Stimulated activated CD8-positive, alpha-beta memory T cell treated with anti-CD3 and anti-CD28 coated beads, Interleukin-7, amount 100 ng/mL, for 24 hours (primary cell): ENCODE measurements at regions not wholly inside any gene's neighbourhood (a gene's known extent, or its start where the extent isn't known, plus 50 kb on each side); places are given as distances from the start of the nearest gene placed in this dataset.
"Not testable (repeated sequence)": the region's sequence is repeated elsewhere in the genome, so short reads cannot be mapped to it uniquely, and the experiment has no call there.

Source experiments
- DNase-seq: peaks from one replicate; pipeline ENCODE4 v3.0.0-alpha.2; 2020; ENCODE audit warnings: low read depth

DNA sequence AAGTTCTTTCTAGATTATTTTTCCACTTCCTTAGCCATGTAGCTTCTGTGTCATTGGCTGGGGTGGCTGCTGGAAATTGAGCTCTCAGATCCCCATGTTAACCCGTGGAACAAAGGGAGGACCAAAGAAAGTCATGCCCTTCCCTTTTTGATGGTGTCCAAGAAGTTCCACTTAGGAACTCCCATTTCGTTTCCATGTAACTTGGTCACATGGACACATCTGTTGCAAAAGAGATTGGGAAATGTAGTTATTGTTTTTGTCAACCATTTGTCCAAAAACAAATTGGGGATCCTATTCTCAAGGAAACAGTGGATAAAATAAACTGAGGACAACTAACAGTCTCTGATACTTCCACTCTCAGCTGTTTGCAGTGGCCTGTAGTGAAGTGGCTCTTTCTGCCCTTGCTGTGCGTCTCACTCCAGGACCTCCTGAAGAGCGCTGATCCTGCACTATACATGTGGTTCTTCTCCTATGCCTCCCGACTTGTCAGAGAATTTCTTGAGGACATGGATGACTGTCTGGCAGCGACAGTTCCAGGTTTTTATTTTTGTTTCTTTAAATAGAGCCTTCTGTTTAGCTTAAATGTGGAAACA, 125.3 kb upstream of the LNX1 start:
- DNase-seq = no peak

DNA sequence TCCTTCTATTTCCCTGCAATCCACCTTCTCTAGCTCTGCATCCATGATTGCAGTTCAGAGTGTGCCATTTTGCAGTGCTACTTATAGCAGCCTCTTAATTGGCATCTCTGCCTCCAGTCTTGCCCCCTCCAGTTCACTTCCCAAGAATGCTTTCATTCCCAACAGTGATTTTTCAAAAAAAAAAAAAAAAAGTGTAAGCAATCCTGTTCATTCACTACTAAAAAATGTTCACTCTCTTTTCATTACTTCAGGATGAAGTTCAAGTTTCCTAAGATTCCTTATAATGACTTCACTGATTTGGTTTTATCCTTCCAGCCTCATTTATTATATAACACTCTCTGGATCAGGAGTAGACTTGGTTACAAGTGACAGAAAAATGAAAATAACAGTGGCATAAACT, 124.7 kb upstream of the LNX1 start:
- no peak for DNase-seq

DNA sequence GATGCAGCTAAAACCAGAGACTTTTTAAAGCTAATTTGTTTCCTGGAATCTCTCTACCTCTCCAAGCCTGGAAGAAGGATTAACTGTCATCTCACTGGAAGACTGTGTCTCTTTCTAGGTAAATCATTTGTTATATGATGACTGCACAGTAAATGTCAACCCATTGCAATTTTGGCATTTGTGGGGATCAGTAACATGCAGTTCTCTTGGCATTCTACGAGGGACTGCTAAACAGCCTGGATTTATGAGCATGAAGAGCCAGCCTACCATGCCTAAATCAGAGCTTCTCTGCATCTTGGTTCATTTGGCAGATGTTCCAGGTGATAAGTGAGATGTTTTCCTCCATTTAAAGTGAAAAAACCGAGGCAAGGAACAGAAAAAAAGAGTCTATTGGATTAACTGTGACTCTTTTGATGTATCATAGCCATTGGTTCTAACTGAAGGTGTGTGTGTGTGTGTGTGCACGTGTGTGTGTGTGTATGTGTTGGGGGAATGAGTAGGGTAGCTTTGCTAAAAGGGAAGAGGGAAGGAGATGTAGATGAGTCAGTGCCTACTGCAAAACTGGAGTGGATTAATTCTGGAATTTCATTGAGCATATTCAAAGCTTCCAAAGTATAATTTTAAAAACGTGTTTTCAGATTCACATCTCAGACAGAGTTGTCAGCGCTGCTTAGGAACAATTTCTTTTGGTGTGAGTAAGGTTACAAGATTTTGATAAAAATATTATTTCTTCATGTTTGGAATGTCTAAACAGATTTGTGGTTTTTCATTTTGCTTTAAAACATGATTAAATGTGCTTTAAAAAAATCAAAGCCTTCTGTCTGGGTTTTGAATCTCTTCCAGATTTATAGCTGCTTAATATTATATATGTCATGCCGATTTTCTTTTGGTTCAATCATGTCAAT, 123.2 kb upstream of the LNX1 start:
- DNase-seq = no peak

DNA sequence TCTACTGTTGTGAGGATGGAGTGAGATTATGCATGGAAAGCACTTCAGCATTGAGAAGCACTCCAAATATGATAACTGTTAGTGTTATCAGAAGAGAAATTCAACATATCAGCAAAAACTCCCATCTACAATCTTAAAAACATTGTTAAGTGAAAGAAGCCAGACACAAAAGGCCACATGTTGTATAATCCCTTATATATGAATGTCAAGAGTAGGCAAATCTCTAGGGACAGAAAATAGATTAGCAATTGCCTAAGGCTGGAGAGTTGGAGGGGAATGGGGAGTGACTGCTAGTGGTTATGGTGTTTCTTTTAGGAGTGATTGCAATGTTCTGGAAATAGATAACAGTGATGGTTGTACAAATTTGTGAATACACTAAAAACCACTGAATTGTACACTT, 122.5 kb upstream of the LNX1 start:
- DNase-seq = no peak

DNA sequence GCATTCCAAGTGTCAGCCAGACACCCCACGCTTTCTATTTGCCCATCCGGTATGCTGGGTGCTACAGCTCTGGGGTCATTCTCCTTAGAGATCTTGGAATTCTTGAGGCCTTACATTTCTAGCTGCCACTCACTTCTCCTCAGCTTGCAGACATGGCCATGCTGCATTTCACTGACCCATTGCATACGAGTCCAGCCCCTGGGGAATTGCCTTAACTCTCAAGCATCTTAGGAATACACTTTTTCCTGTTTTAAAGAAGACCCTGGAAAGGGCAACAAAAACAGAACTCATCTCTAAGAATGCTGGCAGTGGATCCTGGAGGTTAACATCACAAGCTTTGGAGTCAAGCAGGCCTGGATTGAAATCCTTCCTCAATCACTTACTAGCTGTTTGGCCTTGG, 122.0 kb upstream of the LNX1 start:
- DNase-seq = no peak

DNA sequence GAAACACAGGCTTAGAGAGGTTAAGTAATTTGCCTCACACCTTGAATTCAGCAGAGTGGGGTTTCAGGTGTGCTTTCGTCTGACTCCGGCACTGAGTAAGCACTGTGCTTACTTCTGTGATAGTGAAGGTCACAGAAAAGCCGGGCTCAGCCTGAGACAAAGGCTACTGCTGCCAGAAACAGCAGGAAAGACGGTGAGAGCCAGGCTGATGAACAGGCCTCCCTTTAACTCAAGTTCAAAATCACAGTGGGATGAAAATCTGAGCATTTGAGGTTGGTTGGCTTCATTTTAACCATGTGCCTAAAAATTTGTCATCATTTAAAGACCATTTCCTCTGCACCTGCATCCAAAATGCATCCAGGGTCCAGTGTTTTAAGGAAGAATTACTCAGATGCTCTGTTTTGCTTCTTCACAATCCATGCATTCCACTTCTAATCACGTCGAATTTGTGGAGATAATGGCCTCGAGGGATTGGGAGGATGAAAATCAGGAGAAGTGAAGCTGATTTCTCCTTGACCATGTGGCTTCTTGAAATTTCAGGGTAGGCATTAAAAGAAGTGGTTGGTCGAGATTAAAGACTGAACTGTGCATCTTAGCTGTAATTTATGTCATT, 121.2 kb upstream of the LNX1 start:
- DNase-seq = no peak

DNA sequence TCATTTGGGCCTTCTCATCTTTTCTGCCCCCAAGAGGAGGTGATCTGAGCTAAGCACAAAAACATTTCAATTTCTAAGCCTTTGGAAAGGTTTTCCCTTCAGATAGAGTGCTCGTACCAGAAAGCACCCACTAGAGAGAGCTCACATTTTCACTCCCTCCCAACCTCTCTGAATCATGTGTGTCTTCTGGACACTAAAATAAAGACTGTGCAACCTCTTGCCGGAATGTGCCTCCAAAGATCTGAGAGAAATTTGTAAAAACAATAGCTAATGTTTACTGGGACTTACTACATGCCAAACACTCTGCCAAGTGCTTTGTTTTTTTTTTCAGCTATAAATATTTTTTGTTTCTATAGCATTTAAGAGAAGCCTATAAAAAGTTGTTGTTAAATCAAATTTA, 120.6 kb upstream of the LNX1 start:
- no peak for DNase-seq

DNA sequence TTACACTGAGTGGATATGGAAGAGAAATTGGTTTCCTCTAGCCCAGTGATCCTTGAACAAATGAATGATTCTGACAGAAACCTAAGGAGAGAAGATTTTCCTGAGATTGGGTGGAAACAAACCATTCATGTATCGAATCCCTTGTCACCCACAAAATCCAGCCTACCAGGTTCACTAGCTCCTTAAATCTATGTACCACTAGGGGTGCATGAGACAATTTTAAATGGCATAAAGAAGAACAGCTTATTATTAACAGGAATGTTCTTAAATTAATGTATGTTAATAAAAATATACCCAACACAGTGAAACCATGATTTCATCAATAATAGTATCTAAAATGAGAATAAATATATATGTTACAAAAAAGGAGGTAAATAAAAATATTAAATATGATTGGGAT, 118.4 kb upstream of the LNX1 start:
- no peak for DNase-seq

DNA sequence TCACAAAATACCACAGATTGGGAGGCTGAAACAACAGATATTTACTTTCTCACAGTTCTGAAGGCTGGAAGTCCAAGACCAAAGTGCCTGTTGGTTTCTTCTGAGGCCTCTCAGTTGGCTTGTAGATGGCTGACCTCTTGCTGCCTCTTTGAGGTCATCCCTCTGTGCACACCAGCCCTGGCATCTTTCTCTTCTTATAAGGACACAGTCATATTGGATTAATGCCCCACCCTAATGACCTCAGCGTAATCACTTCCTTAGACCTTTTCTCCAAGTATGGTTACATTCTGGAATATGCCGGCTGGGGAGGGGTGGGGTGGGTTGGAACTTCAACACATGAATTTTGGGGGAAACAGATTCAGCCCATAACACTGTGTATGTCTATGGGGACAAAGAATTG, 116.2 kb upstream of the LNX1 start:
- no peak for DNase-seq

DNA sequence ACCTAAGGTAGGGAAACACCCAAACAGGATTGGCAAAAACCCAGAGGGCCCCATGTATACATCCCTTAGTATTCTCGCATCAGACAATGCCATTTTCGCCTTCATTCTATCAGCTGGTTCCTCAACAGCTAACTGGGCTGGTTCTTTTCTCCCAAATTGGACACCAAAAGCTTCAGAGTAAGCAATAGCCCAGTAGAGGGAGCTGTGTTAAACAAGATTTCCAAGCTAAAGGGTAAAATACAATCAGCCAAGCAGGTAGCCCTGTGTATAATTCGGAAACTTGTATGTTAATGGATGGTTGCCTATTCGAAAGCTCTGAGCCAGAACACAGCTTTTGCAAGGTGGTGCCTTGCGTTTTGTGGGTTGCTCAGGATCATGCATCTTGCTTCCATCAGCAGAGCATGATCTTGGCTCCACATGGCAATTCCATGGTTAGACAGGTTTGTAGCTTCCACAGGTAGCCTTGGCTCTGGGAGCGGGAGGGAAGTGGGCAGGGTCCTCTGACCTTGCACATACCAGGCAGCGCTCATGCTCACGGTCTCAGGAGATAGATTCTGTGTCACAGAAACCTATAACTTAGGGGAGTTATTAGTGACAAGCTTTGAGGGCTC, 115.2 kb upstream of the LNX1 start:
- DNase-seq = no peak

DNA sequence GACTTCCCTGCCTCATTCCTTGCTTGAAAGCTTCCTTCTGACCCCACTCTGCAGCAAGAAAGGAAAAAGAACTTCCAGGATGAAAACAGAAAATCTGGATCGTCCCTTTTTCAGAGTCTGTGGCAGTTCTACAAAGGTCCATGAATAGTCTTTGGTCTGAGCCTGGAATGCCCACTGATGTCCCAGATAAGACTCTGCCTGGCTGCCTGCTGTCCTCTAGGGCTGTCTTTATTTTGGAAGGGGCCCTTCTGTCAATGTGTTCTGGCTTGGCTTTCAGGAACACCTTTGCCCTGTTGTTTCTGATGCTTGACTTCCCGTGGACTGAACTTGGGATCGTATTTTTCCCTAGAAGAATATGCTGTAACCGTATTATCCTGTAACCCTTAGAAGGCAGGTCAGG, 114.7 kb upstream of the LNX1 start:
- DNase-seq = no peak

DNA sequence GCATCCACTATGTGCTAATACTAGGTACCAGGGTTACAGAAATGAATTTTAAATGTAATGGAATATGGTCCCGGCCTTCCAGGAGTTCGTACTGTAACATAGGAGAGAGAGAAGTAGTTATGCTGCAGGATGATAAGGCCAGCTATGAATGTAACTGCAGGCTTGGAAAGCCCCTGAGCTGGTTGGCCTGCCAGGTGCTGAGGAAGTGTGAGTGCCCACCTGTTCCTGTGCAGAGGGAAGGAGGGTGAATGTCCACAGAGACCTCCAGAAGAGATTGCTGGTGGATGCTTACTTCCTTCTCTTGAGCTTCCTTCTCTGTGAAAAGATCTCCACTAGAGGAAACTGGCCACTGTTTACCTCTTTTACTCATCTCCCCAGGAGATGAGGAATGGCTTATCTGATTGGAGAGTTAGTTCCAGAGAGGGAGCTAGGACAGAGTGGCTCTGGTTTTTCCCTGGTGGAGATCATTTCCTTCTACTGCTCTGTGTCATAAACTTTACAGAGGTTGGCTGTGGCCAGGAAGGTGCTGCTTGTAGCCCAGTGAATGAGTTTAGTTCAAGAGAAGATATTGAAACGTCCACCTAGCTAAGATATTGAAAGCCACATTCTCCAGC, 114.0 kb upstream of the LNX1 start:
- DNase-seq = no peak

DNA sequence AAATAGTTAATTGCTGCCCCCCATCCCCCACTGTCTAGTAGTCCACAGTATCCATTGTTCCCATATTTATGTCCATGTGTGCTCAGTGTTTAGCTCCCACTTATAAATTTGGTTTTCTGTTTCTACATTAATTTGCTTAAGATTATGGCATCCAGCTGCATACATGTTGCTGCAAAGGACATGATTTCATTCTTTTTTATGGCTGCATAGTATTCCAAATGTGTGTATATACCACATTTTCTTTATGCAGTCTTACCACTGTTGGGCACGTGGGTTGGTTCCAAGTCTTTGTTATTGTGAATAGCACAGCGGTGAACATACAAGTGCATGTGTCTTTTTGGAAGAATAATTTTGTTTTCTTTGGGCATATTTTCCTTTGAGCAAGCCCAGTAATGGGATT, 113.0 kb upstream of the LNX1 start:
- no peak for DNase-seq

DNA sequence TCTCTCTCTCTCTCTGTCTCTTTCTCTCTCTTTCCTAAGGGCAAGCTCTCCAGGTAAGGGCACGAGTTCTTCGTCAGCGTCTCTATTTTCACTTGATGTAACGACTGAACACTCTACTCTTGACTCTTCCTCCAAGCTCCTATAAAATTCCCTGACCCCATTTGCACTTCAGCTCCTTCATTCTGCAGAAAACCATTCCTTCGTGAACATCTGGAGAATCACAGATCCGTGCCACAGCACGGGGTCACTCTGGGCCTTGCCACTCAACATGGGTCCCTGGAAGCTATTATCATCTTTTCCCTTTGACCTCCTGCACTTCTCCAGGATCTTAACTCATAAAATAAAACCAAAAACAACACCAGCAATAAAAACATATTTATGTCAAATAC, 112.0 kb upstream of the LNX1 start:
- no peak for DNase-seq

DNA sequence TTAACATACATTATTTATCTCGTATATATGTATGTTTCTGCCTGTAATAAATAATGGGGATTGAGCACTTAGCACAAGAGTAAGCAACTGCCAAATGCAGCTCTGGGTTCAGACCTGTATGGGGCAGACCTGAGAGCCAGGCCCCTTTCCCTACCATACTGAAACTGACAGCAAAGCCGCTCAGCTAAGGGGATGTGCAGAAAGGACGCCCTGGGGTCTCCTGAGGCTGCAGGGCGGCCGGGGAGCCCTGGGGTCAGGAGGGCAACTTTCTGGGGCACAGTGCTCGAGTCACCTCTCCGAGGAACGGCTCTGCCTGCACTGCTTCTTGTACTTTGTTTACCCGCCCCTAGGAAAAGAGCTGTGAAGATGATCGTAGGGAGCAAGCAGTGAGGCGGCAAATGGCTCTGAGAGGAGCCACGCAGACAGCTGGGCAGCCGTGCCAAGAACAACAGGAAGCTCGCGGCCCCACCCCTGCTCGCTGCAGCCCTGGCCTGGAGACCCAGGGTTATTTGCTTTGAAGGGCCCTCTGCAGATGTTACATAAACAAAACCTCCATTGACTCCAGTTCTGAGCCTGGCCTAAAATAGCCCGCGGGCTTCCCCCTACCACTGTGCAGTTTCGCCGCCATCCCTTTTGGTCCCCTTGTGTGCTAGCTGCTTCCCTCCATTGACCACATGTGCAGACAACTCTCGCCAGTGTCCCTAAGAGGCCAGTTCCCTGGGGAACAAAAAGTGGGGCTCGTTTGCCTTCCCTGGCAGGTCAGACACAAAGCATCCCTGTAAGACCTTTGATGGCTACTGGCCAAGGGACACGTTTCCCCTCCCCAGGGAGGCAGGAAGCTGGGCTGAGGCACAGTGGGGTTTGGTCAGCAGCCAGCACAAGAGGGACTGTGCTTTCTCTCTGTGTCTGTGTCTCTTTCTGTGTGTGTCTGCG, 111.3 kb upstream of the LNX1 start:
- DNase-seq = no peak

DNA sequence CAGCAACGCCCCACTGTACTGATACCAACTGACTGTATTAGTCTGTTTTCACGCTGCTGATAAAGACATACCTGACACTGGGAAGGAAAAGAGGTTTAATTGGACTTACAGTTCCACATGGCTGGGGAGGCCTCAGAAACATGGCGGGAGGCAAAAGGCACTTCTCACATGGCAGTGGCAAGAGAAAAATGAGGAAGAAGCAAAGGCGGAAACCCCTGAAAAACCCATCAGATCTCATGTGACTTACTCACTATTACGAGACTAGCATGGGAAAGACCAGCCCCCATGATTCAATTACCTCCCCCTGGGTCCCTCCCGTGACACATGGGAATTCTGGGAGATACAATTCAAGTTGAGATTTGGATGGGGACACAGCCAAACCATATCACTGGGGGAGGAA, 110.0 kb upstream of the LNX1 start:
- not testable (repeated sequence) for DNase-seq

DNA sequence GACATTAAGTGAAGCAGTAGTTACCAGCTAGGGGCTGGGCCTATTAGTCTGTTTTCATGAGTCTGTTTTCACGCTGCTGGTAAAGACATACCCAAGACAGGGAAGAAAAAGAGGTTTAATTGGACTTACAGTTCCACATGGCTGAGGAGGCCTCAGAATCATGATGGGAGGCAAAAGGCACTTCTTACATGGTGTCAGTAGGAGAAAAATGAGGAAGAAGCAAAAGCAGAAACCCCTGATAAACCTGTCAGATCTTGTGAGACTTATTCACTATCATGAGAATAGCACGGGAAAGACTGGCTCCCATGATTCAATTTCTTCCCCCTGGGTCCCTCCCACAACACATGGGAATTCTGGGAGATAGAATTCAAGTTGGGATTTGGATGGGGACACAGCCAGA, 108.0 kb upstream of the LNX1 start:
- DNase-seq = not testable (repeated sequence)

DNA sequence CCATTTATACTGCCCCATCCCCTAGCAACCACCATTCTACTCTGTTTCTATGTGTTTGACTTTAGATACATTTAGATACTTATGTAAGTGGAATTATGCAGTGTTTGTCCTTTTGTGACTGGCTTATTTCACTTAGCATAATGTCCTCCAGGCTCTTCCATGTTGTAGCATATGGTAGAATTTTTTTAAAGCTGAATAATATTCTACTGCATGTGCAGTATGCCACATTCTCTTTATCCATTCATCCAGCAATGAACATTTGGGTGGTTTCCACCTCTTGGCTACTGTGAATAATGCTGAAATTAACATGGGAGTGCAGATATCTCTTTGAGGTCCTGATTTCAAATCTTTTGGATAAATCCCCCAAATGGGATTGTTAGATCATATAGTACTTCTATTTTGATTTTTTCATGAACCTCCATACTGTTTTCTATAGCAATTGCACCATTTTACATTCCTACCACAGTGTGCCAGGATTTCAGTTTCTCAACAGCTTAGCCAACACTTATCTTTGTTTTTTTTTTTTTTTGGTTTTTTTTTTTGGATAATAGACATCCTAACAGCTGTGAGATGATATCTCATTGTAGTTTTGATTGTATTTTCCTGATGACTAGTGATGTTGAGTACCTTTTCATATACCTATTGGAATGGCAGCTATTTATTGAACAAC, 105.9 kb upstream of the LNX1 start:
- no peak for DNase-seq

DNA sequence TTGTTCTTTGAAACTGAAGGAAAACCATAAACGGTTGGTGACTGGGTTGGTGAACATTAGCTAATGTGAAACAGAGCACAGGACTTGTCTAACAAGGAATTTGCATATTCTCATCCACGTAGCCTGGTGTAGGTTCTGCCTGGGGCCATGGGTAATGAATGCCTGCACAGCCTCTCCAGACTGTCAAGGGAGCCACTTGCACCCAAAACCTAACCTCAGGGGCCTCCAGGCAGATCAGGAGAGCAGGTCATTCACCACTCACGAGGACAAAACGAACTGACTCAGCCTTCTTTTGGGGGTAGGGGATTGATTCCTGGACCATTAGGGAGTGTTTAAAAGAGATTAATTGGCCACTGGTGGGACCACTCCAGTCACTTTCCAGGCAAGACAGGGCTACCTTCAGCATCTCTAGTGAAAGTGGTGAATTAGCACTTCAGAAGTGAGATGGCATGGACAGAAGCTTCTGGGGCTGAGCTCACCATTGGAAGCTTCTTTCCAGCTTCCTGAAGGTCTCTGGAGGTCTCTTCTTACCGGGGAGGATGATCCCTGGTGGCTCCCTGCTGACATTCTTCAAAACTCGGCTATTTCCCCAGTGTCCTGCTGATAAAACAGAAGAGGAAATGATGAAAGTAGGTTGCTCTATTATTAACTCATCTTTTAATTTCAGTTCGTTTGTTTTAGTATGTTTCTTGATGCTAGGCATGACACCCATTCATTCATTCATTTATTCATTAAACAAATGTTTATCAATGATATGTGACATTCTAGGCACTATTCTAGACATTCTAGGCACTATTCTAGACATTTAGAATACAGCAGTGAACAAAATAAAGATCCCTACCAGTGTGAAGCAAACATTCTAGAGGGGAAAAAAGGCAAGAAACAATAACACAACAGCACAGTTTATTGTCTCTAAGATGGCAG, 104.5 kb upstream of the LNX1 start:
- no peak for DNase-seq

DNA sequence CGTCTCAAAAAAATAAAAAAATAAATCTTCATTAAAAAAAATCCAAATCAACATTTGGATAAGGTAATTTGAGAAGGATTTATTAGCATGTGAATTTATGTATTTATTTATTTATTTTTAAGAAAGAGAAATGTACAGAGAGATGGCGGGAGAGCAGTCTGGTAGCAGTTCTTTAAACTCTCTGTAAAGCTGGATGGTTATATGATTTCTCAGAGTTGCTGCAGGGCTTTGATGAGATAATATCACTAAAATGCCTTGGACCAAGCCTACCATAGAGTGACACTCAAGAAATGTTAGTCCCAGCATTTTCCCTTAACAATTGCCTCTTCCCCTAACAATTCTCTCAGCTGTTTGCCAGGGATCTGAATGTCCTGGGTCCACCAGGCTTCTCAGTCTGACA, 103.4 kb upstream of the LNX1 start:
- no peak for DNase-seq
